SK-N-SH (cell line): ENCODE measurements at regions not wholly inside any gene's neighbourhood (a gene's known extent, or its start where the extent isn't known, plus 50 kb on each side); places are given as distances from the start of the nearest gene placed in this dataset.
A peak's percentile ranks its signal among the peaks of the same experiment; 100 is the strongest.

Experiments
- CTCF ChIA-PET: fragments of 300-600, 350-600 bp; formaldehyde crosslinking; extraction: SDS; loops from one replicate; lab custom pipeline; 2021; lab: Yijun Ruan, JAX
- POLR2A ChIA-PET: fragments of 350-600 bp; sonication (Branson Sonifier 250); formaldehyde crosslinking; extraction: SDS; loops from one replicate; lab custom pipeline; 2020; ENCODE audit warnings: antibody characterized with exemption, inconsistent platforms; lab: Yijun Ruan, JAX
- DNase-seq: peaks from one replicate; pipeline ENCODE4 v3.0.0; 2012
- H2AFZ ChIP-seq: fragments of 200-600 bp; sonication (generic); 2 replicates; pipeline ENCODE4 v1.8.1; 2016; ENCODE audit warnings: antibody characterized with exemption, mild to moderate bottlenecking, low read depth
- H3F3A ChIP-seq: fragments of 200-600 bp; sonication (generic); replicated peaks from 2 replicates; pipeline ENCODE3; 2016; ENCODE audit warnings: antibody characterized with exemption, mild to moderate bottlenecking; ENCODE audit not compliant: insufficient read depth
- H3K27ac ChIP-seq, 2 experiments: fragments of 200-500 bp in 1 of 2; fragments of 200-600 bp in 1 of 2; sonication (Bioruptor generic) in 1 of 2; sonication (generic), shearing (Covaris generic) in 1 of 2; 2 replicates each; pipeline versions ENCODE4 v1.5.1 to v1.6.1; 2014 to 2016; ENCODE audit warnings: low read depth in 2 of 2, inconsistent platforms in 1 of 2, low read length in 1 of 2, mild to moderate bottlenecking in 1 of 2, mixed read lengths in 1 of 2
- H3K27me3 ChIP-seq: fragments of 200-600 bp; sonication (generic), shearing (Covaris generic); 2 replicates; pipeline ENCODE4 v1.6.1; 2016; ENCODE audit warnings: mixed run types; ENCODE audit not compliant: insufficient read depth
- H3K36me3 ChIP-seq, 2 experiments: fragments of 200-500 bp in 1 of 2; fragments of 200-600 bp in 1 of 2; sonication (Bioruptor generic) in 1 of 2; sonication (generic) in 1 of 2; replicated peaks in 1 of 2; 2 replicates each; pipeline versions ENCODE3 to v1.5.1; 2014 to 2016; ENCODE audit warnings: low read length in 1 of 2, mild to moderate bottlenecking in 1 of 2; ENCODE audit not compliant: insufficient read depth in 2 of 2, control insufficient read depth in 1 of 2
- H3K4me1 ChIP-seq, 2 experiments: fragments of 200-500 bp in 1 of 2; fragments of 200-600 bp in 1 of 2; sonication (Bioruptor generic) in 1 of 2; sonication (generic), shearing (Covaris generic) in 1 of 2; 2 replicates each; pipeline versions ENCODE4 v1.5.1 to v1.6.1; 2014 to 2016; ENCODE audit warnings: low read depth in 1 of 2, low read length in 1 of 2, mixed run types in 1 of 2; ENCODE audit not compliant: insufficient read depth in 2 of 2, control insufficient read depth in 1 of 2
- H3K4me2 ChIP-seq: fragments of 200-600 bp; sonication (generic), shearing (Covaris generic); 2 replicates; pipeline ENCODE4 v1.6.1; 2017; ENCODE audit warnings: mixed run types
- H3K4me3 ChIP-seq, 2 experiments: fragments of 200-500 bp in 1 of 2; fragments of 200-600 bp in 1 of 2; sonication (Bioruptor generic) in 1 of 2; sonication (generic), shearing (Covaris generic) in 1 of 2; 2 replicates each; pipeline versions ENCODE4 v1.5.1 to v1.8.1; 2014 to 2016; ENCODE audit warnings: low read depth in 2 of 2, inconsistent platforms in 1 of 2, low read length in 1 of 2, mild to moderate bottlenecking in 1 of 2, mixed read lengths in 1 of 2, moderate library complexity in 1 of 2
- H3K79me2 ChIP-seq: fragments of 200-600 bp; sonication (generic); 2 replicates; pipeline ENCODE4 v1.8.1; 2017; ENCODE audit warnings: mild to moderate bottlenecking; ENCODE audit not compliant: insufficient read depth
- H3K9ac ChIP-seq: fragments of 200-600 bp; sonication (generic); 2 replicates; pipeline ENCODE4 v1.6.1; 2017; ENCODE audit warnings: mixed run types
- H3K9me2 ChIP-seq: fragments of 200-600 bp; sonication (generic); 2 replicates; pipeline ENCODE4 v1.6.1; 2017; ENCODE audit warnings: mixed run types
- H3K9me3 ChIP-seq: fragments of 200-600 bp; sonication (generic); 2 replicates; pipeline ENCODE4 v1.6.1; 2017; ENCODE audit warnings: mixed run types, mild to moderate bottlenecking, moderate library complexity
- H4K20me1 ChIP-seq: fragments of 200-600 bp; sonication (generic); 2 replicates; pipeline ENCODE4 v1.6.1; 2017; ENCODE audit warnings: mild to moderate bottlenecking, mixed run types; ENCODE audit not compliant: insufficient read depth
- FOSL2 ChIP-seq: IDR thresholded peaks from 2 replicates; pipeline ENCODE4 v1.4.0; 2012; ENCODE audit warnings: low read depth, mild to moderate bottlenecking, moderate library complexity, borderline replicate concordance
- GATA2 ChIP-seq: sonication (generic); formaldehyde crosslinking; IDR thresholded peaks from 2 replicates; pipeline ENCODE4 v1.5.0; 2020; ENCODE audit warnings: mild to moderate bottlenecking, missing genetic modification reagents
- RFX5 ChIP-seq: IDR thresholded peaks from 2 replicates; pipeline ENCODE4 v1.6.1; 2012; ENCODE audit warnings: mild to moderate bottlenecking, improper control_type of control experiment, low read length
- RXRA ChIP-seq: IDR thresholded peaks from 2 replicates; pipeline ENCODE4 v1.4.0; 2012; ENCODE audit warnings: low read depth, mild to moderate bottlenecking, borderline replicate concordance
- SIN3A ChIP-seq: IDR thresholded peaks from 2 replicates; pipeline ENCODE4 v1.6.1; 2012; ENCODE audit warnings: low read depth, mild to moderate bottlenecking, low read length, moderate library complexity, borderline replicate concordance
- SMC3 ChIP-seq: IDR thresholded peaks from 2 replicates; pipeline ENCODE4 v1.6.1; 2012; ENCODE audit warnings: low read depth, low read length, improper control_type of control experiment
- TAF1 ChIP-seq: IDR thresholded peaks from 2 replicates; pipeline ENCODE4 v1.6.1; 2012; ENCODE audit warnings: low read depth, mild to moderate bottlenecking, low read length, moderate library complexity, borderline replicate concordance
- YY1 ChIP-seq: IDR thresholded peaks from 2 replicates; pipeline ENCODE4 v1.4.0; 2012; ENCODE audit warnings: low read depth, mild to moderate bottlenecking
- WGBS: methylation state at CpG from one replicate; pipeline ENCODE4 v1.1.6; 2017; ENCODE audit warnings: low lambda C conversion rate; 5-methylcytosine and 5-hydroxymethylcytosine counted together
- TF ChIP-seq, protein P1 (sequence below): fragments of 200-600 bp; sonication (generic); IDR thresholded peaks from 2 replicates; pipeline ENCODE4 v1.6.1; 2017; ENCODE audit warnings: antibody characterized with exemption, mild to moderate bottlenecking, moderate library complexity
- TF ChIP-seq, protein P2 (sequence below): IDR thresholded peaks from 2 replicates; pipeline ENCODE4 v1.4.0; 2012; ENCODE audit warnings: low read depth, borderline replicate concordance

DNA sequence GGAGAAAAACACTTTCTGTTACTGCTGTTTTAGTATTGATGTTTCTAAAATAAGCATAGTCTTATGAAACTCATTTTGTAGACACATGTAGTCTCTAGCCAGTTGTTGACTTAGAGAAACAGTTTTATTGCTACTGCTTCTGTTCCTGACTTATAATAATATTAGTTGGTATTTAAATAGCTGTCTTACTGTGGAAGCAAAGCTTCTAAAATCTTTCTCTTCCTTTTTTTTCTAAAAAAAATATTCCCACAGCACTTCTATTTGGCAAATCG lies 121.8 kb downstream of the MTX2 start:
- H3K9me3 ChIP-seq, result no peaks in the 10 kb centered on the region
- peak overlapping the region; percentile 56; the same call in 1 of the 2 replicates for H2AFZ ChIP-seq
- ChIA-PET POLR2A (no interaction called here), CTCF (interaction anchor here (0.6 to 1.5 kb wide), 2 partner anchors 66 to 774 kb away, joined by 3 read pairs; no protein-coding TSS in a partner anchor)
- peaks cover 0 to 2% of the 10 kb centered on the region in 2 experiments; a peak in 3 of 4 replicates for H3K4me1 ChIP-seq
- no peak for DNase-seq
- no peaks in the 10 kb centered on the region for H3K27me3 ChIP-seq
- no peaks in the 10 kb centered on the region for H3K79me2 ChIP-seq
- H3F3A ChIP-seq, result no peaks in the 10 kb centered on the region
- H3K4me3 ChIP-seq, result no peak overlapping the region
- H4K20me1 ChIP-seq, result no peaks in the 10 kb centered on the region
- no peak overlapping the region for H3K9ac ChIP-seq
- no peak overlapping the region for H3K27ac ChIP-seq
- H3K4me2 ChIP-seq, result no peak overlapping the region
- TF ChIP-seq SIN3A, result no peak
- no peak for TF ChIP-seq FOSL2
- TF ChIP-seq TAF1, result no peak
- no peak for TF ChIP-seq RFX5
- TF ChIP-seq, protein P1, sequence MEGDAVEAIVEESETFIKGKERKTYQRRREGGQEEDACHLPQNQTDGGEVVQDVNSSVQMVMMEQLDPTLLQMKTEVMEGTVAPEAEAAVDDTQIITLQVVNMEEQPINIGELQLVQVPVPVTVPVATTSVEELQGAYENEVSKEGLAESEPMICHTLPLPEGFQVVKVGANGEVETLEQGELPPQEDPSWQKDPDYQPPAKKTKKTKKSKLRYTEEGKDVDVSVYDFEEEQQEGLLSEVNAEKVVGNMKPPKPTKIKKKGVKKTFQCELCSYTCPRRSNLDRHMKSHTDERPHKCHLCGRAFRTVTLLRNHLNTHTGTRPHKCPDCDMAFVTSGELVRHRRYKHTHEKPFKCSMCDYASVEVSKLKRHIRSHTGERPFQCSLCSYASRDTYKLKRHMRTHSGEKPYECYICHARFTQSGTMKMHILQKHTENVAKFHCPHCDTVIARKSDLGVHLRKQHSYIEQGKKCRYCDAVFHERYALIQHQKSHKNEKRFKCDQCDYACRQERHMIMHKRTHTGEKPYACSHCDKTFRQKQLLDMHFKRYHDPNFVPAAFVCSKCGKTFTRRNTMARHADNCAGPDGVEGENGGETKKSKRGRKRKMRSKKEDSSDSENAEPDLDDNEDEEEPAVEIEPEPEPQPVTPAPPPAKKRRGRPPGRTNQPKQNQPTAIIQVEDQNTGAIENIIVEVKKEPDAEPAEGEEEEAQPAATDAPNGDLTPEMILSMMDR, result no peak
- TF ChIP-seq, protein P2, sequence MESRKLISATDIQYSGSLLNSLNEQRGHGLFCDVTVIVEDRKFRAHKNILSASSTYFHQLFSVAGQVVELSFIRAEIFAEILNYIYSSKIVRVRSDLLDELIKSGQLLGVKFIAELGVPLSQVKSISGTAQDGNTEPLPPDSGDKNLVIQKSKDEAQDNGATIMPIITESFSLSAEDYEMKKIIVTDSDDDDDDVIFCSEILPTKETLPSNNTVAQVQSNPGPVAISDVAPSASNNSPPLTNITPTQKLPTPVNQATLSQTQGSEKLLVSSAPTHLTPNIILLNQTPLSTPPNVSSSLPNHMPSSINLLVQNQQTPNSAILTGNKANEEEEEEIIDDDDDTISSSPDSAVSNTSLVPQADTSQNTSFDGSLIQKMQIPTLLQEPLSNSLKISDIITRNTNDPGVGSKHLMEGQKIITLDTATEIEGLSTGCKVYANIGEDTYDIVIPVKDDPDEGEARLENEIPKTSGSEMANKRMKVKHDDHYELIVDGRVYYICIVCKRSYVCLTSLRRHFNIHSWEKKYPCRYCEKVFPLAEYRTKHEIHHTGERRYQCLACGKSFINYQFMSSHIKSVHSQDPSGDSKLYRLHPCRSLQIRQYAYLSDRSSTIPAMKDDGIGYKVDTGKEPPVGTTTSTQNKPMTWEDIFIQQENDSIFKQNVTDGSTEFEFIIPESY, result no peak
- no peak for TF ChIP-seq GATA2 (CRISPR knock-in tag)
- H3K9me2 ChIP-seq, result no peaks in the 10 kb centered on the region
- no peaks in the 10 kb centered on the region for H3K36me3 ChIP-seq
- WGBS, result 100% methylated on average over 1 of the region's 1 CpG

DNA sequence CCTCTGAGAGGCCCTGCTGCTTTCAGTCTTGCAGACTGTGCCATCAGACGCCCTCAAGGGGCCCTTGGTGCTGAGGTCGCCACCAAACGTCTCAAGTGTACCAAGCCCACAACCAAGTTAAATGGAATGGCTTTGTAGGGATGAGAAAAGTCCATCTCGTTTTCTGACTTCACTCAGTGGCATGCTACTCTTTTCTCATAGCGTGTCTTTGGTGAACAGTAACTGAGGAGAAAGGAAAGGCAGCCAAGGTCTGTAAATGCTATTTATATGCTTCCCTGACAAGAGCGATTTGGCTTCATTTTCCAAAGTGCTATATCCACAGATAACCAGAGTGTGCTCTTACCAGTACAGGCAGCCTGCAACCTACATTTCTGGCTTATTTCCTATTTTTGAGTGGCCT lies 123.0 kb downstream of the MTX2 start:
- Histone ChIP-seq H3K27me3 (no peaks in the 10 kb centered on the region), H3K79me2 (no peaks in the 10 kb centered on the region), H2AFZ (no peak overlapping the region), H3K4me2 (no peak overlapping the region), H3F3A (no peaks in the 10 kb centered on the region), H3K9me3 (no peaks in the 10 kb centered on the region), H3K9ac (no peak overlapping the region), H3K4me1 (peaks cover 0 to 2% of the 10 kb centered on the region in 2 experiments; a peak in 3 of 4 replicates), H3K9me2 (no peaks in the 10 kb centered on the region), H3K36me3 (no peaks in the 10 kb centered on the region), H4K20me1 (no peaks in the 10 kb centered on the region), H3K4me3 (no peak overlapping the region), H3K27ac (no peak overlapping the region)
- no peak for DNase-seq
- POLR2A ChIA-PET, result no interaction called here
- WGBS, result 81% methylated on average over 5 of the region's 6 CpGs
- CTCF ChIA-PET, result no interaction called here
- TF ChIP-seq, protein P2, result no peak
- no peak for TF ChIP-seq YY1
- TF ChIP-seq RXRA, result no peak
- TF ChIP-seq SMC3, result no peak
- TF ChIP-seq SIN3A, result no peak
- TF ChIP-seq, all 33 proteins: peak for 0
